ENCODE measurements at regions not wholly inside any gene's neighbourhood (a gene's known extent, or its start where the extent isn't known, plus 50 kb on each side); places are given as distances from the start of the nearest gene placed in this dataset.
"Not testable (repeated sequence)": the region's sequence is repeated elsewhere in the genome, so short reads cannot be mapped to it uniquely, and the experiment has no call there.

DNA sequence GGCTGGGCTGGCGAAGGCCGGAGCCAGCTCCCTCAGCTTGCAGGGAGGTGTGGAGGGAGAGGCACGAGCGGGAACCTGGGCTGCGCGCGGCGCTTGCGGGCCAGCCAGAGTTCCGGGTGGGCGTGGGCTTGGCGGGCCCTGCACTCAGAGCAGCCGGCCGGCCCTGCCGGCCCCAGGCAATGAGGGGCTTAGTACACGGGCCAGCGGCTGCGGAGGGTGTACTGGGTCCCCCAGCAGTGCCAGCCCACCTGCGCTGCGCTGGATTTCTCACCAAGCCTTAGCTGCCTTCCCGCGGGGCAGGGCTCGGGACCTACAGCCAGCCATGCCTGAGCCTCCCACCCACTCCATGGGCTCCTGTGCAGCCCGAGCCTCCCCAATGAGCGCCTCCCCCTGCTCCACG, 1021.4 kb downstream of the PLA2G4A start:
- TF ChIP-seq, protein P1, sequence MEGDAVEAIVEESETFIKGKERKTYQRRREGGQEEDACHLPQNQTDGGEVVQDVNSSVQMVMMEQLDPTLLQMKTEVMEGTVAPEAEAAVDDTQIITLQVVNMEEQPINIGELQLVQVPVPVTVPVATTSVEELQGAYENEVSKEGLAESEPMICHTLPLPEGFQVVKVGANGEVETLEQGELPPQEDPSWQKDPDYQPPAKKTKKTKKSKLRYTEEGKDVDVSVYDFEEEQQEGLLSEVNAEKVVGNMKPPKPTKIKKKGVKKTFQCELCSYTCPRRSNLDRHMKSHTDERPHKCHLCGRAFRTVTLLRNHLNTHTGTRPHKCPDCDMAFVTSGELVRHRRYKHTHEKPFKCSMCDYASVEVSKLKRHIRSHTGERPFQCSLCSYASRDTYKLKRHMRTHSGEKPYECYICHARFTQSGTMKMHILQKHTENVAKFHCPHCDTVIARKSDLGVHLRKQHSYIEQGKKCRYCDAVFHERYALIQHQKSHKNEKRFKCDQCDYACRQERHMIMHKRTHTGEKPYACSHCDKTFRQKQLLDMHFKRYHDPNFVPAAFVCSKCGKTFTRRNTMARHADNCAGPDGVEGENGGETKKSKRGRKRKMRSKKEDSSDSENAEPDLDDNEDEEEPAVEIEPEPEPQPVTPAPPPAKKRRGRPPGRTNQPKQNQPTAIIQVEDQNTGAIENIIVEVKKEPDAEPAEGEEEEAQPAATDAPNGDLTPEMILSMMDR (IDR thresholded peaks at IDR 0.05), result not testable (repeated sequence)
- not testable (repeated sequence) for TF ChIP-seq POLR2A, EP300 (IDR thresholded peaks at IDR 0.05)

All from sigmoid colon (tissue), 4 donors.